ENCODE measurements at regions not wholly inside any gene's neighbourhood (a gene's known extent, or its start where the extent isn't known, plus 50 kb on each side); places are given as distances from the start of the nearest gene placed in this dataset.

- TF ChIP-seq, protein P1, sequence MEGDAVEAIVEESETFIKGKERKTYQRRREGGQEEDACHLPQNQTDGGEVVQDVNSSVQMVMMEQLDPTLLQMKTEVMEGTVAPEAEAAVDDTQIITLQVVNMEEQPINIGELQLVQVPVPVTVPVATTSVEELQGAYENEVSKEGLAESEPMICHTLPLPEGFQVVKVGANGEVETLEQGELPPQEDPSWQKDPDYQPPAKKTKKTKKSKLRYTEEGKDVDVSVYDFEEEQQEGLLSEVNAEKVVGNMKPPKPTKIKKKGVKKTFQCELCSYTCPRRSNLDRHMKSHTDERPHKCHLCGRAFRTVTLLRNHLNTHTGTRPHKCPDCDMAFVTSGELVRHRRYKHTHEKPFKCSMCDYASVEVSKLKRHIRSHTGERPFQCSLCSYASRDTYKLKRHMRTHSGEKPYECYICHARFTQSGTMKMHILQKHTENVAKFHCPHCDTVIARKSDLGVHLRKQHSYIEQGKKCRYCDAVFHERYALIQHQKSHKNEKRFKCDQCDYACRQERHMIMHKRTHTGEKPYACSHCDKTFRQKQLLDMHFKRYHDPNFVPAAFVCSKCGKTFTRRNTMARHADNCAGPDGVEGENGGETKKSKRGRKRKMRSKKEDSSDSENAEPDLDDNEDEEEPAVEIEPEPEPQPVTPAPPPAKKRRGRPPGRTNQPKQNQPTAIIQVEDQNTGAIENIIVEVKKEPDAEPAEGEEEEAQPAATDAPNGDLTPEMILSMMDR (IDR thresholded peaks at IDR 0.05) = no peak
- TF ChIP-seq POLR2A (IDR thresholded peaks at IDR 0.05) = no peak
Measured at GRCh38 chr6:126475449-126475848, 135.5 kb downstream of the CENPW start.

Measured in thyroid gland (tissue), 4 donors.